Kidney (tissue), 13 donors: ENCODE measurements at regions not wholly inside any gene's neighbourhood (a gene's known extent, or its start where the extent isn't known, plus 50 kb on each side); places are given as distances from the start of the nearest gene placed in this dataset.

ENCODE experiments used
- DNase-seq, 5 donors: peaks; one replicate each; pipeline ENCODE4 v3.0.0-alpha.2; 2013 to 2020
- FAIRE-seq: peaks from 2 replicates; lab custom pipeline; 2012; peaks lifted over from hg19 to GRCh38; lab: Jason Lieb, UNC
- H3K27ac ChIP-seq, 2 donors: one replicate each; pipeline ENCODE4 v1.7.0; 2013; ENCODE audit warnings: low read depth in 2 of 2, low read length in 2 of 2, inconsistent platforms in 1 of 2
- H3K27me3 ChIP-seq: one replicate; pipeline ENCODE4 v1.7.1; 2013; ENCODE audit warnings: low read length, inconsistent platforms; ENCODE audit not compliant: control insufficient read depth, insufficient read depth
- H3K36me3 ChIP-seq, 3 donors: one replicate each; pipeline versions ENCODE4 v1.7.0 to v1.7.1; 2013; ENCODE audit warnings: low read length in 3 of 3, control low read depth in 1 of 3, inconsistent platforms in 1 of 3; ENCODE audit not compliant: insufficient read depth in 3 of 3, control insufficient read depth in 2 of 3
- H3K4me1 ChIP-seq, 3 donors: one replicate each; pipeline versions ENCODE4 v1.7.0 to v1.7.1; 2013; ENCODE audit warnings: low read length in 3 of 3, inconsistent platforms in 1 of 3, low read depth in 1 of 3; ENCODE audit not compliant: control insufficient read depth in 2 of 3, insufficient read depth in 2 of 3
- H3K4me3 ChIP-seq, 3 donors: one replicate each; pipeline versions ENCODE4 v1.7.0 to v1.8.1; 2013; ENCODE audit warnings: low read length in 3 of 3, control low read depth in 1 of 3, inconsistent platforms in 1 of 3
- H3K9ac ChIP-seq, 3 donors: one replicate each; pipeline versions ENCODE4 v1.7.0 to v1.7.1; 2013; ENCODE audit warnings: low read length in 3 of 3, control low read depth in 1 of 3, inconsistent platforms in 1 of 3
- H3K9me3 ChIP-seq, 3 donors: one replicate each; pipeline versions ENCODE4 v1.7.0 to v1.7.1; 2013; ENCODE audit warnings: low read length in 3 of 3, control low read depth in 1 of 3, inconsistent platforms in 1 of 3; ENCODE audit not compliant: control insufficient read depth in 2 of 3, insufficient read depth in 1 of 3
- intact Hi-C: fragments of 100-400 bp; cut with DNase I; formaldehyde crosslinking; loops from one replicate; pipeline ENCODE4 v1.11.1; 2022
- TF ChIP-seq, protein P1 (sequence below): IDR thresholded peaks from 3 replicates; pipeline ENCODE4 v1.5.1; 2012; ENCODE audit warnings: mild to moderate bottlenecking, moderate library complexity, borderline replicate concordance; ENCODE audit not compliant: insufficient read depth; ENCODE audit errors: extremely low read depth
- donor health status: control.
- donor health status: control.
- donor health status: control.
- donor health status: control.
- donor health status: control.
- donor health status: DM: yes; HTN: yes; CAD: no.
- donor health status: Normal renal cell carcinoma (clear cell type).

DNA sequence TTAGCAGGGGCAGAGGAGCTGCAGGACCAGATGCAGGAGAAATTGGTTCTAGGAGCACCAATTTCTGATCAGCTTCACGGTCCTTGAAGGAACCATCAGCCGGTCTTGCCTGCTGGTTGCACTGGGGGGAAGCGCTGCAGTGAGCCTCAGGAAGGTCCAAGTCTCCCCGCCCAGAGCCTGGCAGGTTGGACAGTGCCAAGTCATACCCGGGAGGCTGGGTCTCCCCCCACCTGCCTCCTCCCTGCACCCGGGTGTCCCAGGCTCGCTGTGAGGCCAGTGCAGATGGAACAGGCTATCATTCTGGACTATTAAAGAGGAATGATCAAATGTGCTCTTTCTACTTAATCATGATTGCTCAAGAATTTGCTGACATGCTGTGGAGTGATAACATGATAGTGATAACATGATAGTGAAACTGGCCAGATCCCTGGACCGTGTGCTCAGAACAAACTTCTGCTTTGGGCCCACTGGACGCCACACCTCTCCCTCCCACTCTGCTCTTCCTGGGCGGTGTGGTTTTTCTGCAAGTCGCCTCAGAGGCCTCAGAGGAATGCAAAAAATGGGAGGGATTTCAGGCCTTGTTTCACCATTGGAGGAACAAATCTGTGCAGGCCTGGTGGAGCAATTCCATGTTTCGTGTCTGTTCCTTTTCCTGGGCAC is 236.0 kb downstream of the IRF8 start:
- no peaks in the 10 kb centered on the region for H3K27me3 ChIP-seq
- no peak overlapping the region for H3K9ac ChIP-seq
- no peaks in the 10 kb centered on the region for H3K4me1 ChIP-seq
- peak in 1 of 5 donors; percentile 25 for DNase-seq
- no peak overlapping the region for H3K4me3 ChIP-seq
- H3K9me3 ChIP-seq = no peaks in the 10 kb centered on the region
- FAIRE-seq = no peak
- intact Hi-C loops = no loop called here
- TF ChIP-seq, protein P1, sequence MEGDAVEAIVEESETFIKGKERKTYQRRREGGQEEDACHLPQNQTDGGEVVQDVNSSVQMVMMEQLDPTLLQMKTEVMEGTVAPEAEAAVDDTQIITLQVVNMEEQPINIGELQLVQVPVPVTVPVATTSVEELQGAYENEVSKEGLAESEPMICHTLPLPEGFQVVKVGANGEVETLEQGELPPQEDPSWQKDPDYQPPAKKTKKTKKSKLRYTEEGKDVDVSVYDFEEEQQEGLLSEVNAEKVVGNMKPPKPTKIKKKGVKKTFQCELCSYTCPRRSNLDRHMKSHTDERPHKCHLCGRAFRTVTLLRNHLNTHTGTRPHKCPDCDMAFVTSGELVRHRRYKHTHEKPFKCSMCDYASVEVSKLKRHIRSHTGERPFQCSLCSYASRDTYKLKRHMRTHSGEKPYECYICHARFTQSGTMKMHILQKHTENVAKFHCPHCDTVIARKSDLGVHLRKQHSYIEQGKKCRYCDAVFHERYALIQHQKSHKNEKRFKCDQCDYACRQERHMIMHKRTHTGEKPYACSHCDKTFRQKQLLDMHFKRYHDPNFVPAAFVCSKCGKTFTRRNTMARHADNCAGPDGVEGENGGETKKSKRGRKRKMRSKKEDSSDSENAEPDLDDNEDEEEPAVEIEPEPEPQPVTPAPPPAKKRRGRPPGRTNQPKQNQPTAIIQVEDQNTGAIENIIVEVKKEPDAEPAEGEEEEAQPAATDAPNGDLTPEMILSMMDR = no peak
- H3K27ac ChIP-seq = no peak overlapping the region
- no peaks in the 10 kb centered on the region for H3K36me3 ChIP-seq

- no peak overlapping the region for H3K27ac ChIP-seq
- H3K27me3 ChIP-seq = no peaks in the 10 kb centered on the region
- no peaks in the 10 kb centered on the region for H3K9me3 ChIP-seq
- H3K4me3 ChIP-seq = no peak overlapping the region
- H3K9ac ChIP-seq = no peak overlapping the region
- no peaks in the 10 kb centered on the region for H3K36me3 ChIP-seq
- DNase-seq (no peak), FAIRE-seq (no peak)
- no peaks in the 10 kb centered on the region for H3K4me1 ChIP-seq
- TF ChIP-seq, protein P1 = no peak
- intact Hi-C loops = no loop called here
Measured at GRCh38 chr16:86137359-86137758, 238.4 kb downstream of the IRF8 start.

DNA sequence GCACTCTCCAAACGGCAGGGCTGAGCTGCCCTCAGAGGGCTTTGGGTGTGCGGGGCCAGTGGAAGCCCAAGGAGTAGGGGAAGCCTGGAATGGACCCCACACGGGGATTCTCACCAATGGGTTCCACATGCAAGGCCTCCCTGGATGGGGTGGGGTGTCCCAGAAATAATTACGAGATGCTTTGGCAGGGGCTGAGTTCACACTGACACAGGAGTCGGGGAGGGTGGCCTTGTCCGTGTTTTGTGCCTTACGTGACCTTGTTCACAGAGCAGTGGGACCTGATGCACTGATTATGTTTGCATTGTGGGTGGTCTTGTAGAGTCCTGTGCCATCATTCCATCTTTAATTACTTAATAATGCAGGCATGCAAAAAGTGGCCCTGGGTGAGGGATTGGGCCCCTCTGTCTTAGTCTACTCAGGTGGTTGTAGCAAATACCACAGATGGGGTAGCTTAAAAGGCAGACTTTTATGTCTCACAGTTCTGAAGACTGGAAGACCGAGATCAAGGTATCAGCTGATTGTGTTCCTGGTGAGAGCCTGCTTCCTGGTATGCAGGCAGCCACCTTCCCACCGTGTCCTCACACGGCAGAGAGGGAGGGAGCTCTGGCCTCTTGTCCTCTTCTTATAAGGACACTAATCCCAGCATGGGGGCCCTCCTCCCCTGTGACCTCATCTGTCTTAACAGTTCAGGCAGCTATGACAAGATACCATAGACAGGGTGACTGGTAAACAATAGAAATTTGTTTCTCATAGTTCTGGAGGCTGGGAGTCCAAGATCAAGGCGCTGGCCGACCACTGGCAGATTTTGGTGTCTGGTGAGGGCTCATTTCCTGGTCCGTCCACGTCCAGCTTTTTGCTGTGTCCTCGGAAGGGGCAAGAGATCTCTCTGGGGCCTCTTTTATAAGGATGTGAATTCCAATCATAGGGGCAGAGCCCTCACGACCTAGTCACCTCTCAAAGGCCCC is 239.4 kb downstream of the IRF8 start:
- no peak for FAIRE-seq
- Histone ChIP-seq H3K27me3 (no peaks in the 10 kb centered on the region), H3K36me3 (no peaks in the 10 kb centered on the region), H3K4me3 (no peak overlapping the region), H3K9ac (no peak overlapping the region), H3K27ac (no peak overlapping the region), H3K9me3 (no peaks in the 10 kb centered on the region), H3K4me1 (no peaks in the 10 kb centered on the region)
- TF ChIP-seq, protein P1 = no peak
- intact Hi-C loops = no loop called here
- DNase-seq = peak in 1 of 5 donors; percentile 33
